Astrocyte (in vitro differentiated cells and primary cell): ENCODE measurements at regions not wholly inside any gene's neighbourhood (a gene's known extent, or its start where the extent isn't known, plus 50 kb on each side); places are given as distances from the start of the nearest gene placed in this dataset.

Source experiments
- EZH2 ChIP-seq: IDR thresholded peaks from 2 replicates; pipeline ENCODE4 v1.6.1; 2012; ENCODE audit warnings: mild to moderate bottlenecking, low read length, inconsistent platforms; ENCODE audit not compliant: insufficient read depth
- TF ChIP-seq, protein P1 (sequence below): IDR thresholded peaks from 2 replicates; pipeline ENCODE4 v1.5.1; 2011; ENCODE audit warnings: low read depth, mild to moderate bottlenecking, inconsistent platforms, low read length, moderate library complexity; ENCODE audit not compliant: insufficient read depth

DNA sequence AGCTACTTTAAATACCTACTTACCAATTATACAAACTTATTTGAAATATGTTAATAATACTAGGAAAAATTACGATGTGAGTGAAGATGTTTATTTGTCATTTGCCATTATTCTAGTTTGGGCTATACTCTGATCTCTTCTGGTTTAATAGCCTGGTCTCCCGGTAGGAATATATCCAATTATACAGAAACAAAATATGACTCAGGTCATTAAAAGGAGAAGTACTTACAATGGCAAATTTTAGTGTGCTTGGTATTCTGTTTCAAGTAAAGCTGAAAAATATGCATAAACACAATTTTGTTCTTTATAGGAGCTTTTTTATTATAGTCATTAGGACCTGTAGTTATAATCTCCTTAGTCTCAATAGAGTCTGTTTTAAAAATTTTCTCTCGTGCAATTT, 176.8 kb downstream of the SLCO4C1 start:
- TF ChIP-seq, protein P1, sequence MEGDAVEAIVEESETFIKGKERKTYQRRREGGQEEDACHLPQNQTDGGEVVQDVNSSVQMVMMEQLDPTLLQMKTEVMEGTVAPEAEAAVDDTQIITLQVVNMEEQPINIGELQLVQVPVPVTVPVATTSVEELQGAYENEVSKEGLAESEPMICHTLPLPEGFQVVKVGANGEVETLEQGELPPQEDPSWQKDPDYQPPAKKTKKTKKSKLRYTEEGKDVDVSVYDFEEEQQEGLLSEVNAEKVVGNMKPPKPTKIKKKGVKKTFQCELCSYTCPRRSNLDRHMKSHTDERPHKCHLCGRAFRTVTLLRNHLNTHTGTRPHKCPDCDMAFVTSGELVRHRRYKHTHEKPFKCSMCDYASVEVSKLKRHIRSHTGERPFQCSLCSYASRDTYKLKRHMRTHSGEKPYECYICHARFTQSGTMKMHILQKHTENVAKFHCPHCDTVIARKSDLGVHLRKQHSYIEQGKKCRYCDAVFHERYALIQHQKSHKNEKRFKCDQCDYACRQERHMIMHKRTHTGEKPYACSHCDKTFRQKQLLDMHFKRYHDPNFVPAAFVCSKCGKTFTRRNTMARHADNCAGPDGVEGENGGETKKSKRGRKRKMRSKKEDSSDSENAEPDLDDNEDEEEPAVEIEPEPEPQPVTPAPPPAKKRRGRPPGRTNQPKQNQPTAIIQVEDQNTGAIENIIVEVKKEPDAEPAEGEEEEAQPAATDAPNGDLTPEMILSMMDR, result no peak
- TF ChIP-seq EZH2, result no peak
